Fibroblast of lung (primary cell): ENCODE measurements at regions not wholly inside any gene's neighbourhood (a gene's known extent, or its start where the extent isn't known, plus 50 kb on each side); places are given as distances from the start of the nearest gene placed in this dataset.

Experiments
- CTCF ChIP-seq, 2 donors: IDR thresholded peaks in 1 of 2; conservative IDR thresholded peaks in 1 of 2; 1 replicate in 1 of 2; 2 replicates in 1 of 2; pipeline ENCODE4 v1.5.1; 2011 to 2012; ENCODE audit warnings: low read length in 2 of 2, control low read depth in 1 of 2, inconsistent platforms in 1 of 2, low read depth in 1 of 2, mild to moderate bottlenecking in 1 of 2
- EZH2 ChIP-seq: IDR thresholded peaks from 2 replicates; pipeline ENCODE4 v1.5.1; 2012; ENCODE audit warnings: low read length, control low read depth, mild to moderate bottlenecking; ENCODE audit errors: missing control alignments

- TF ChIP-seq EZH2: no peak
- TF ChIP-seq CTCF (conservative IDR thresholded peaks at IDR 0.05 in 1 of 2, IDR thresholded peaks at IDR 0.05 in 1 of 2; ENCODE audit: low read depth in 1 of 2, low read length in 2 of 2): no peak
These were observed 527.8 kb downstream of the RFPL4B start for GRCh38 chr6:112874881-112875280.
